Fibroblast of skin of right biceps (primary cell): ENCODE measurements at regions not wholly inside any gene's neighbourhood (a gene's known extent, or its start where the extent isn't known, plus 50 kb on each side); places are given as distances from the start of the nearest gene placed in this dataset.

Experiments
- DNase-seq: peaks from one replicate; pipeline ENCODE4 v3.0.0-alpha.2; 2013

DNA sequence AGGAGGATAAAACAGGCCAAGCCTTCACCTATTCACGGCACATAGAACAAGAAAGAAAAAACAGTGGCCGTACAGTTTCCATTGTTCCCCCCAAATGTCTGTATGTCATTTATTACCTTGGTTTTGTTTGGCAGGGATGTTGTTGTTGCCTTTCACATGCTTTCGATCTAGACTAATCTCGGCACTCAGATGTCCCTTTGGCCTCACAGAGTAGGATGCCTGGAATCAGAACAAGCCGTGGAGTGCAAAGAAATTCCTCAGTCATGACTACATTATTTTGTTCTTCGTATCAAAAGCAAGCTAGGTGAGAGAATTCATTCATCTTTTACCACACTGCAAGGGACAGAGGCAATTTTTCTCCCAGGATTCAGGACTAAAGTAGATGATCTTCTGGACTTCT lies 106.9 kb downstream of the SMIM20 start:
- DNase-seq, result peak; percentile 69

DNA sequence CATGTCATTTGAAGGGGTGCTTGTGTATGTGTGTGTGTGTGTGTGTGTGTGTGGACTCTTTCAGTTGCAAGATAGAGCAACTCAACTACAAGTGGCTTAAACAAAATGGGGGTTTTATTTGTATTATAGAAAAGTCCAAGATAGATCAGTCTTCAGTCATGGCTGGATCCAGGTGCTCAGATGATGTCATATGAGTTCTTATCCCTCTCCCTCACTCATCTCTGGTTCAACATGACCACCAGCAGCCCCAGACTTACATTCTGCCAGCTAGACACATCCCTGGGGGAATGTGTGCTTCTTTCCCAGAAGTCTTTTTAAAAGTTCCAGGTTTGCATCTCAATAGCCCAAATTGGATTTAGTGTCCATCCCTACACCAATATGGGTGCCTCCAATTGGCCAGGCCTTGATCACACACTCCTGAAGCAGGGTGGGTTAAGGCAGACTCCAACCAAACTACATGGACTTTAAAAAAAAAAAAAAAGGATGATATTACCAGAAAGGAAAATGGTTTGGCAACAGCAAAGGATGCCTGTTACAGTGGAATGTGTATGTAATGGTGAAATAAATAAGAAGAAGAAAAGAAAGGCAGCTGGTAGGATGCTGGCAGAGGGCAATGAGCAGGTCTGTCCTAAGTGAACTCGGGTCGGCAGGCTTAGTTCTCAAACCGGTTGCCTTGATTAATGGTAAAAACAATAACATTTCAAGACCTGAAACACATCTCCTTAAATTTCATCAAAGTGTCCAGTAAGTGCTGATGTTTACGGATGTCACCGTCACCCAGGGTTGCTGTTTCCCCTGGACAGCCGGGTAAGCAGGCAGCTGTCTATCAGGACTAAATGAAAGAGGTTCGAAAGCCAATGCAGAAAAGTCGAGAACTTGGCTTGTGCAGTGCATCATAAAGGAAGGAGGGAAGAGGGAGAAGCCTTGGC lies 107.7 kb downstream of the SMIM20 start:
- DNase-seq, result no peak

GRCh38 chr4:26022346-26023202 lies 108.6 kb downstream of the SMIM20 start:
- DNase-seq, result peak; percentile 47

DNA sequence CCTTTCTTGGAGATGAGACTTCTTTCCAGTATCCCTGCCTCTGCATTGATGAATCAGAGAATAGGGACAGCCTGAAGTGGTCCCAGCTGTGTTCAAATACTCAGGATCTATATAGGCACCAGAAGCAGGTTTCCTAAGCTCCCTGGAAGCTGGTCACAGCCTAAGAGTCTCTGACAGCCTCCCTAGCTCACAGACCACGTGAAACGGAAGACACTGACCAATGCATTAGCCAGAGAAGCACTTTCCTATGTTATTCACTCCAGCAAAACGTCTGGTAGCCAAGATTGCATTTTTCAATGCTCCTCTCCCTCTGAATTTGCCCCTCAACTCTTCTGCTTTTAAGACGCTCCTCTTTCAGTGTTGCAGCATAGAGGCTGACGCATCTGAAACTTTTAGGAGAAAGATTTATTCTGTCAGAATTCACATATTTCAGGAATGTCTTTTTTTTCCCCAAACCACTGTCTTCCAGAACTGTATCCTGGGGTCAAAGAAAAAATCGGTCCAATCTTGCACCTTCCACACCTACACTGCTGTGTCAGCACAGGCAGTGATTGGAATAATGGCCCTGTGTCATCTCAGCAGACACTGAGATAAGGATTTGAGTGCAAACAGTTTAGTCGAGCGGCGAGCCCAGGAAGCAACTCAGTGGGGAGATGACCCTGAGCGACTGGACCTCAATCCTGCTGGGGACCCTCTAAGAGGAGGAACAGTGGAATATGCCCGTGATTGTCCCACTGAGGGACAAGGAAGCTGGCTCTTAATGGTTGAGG lies 109.4 kb downstream of the SMIM20 start:
- DNase-seq, result peak; percentile 37

GRCh38 chr4:26024079-26024478 lies 110.1 kb downstream of the SMIM20 start:
- no peak for DNase-seq

- DNase-seq, result no peak
Observed at GRCh38 chr4:26028133-26028792, 114.2 kb downstream of the SMIM20 start.

GRCh38 chr4:26028793-26029567 lies 115.0 kb downstream of the SMIM20 start:
- DNase-seq, result peak; percentile 63

DNA sequence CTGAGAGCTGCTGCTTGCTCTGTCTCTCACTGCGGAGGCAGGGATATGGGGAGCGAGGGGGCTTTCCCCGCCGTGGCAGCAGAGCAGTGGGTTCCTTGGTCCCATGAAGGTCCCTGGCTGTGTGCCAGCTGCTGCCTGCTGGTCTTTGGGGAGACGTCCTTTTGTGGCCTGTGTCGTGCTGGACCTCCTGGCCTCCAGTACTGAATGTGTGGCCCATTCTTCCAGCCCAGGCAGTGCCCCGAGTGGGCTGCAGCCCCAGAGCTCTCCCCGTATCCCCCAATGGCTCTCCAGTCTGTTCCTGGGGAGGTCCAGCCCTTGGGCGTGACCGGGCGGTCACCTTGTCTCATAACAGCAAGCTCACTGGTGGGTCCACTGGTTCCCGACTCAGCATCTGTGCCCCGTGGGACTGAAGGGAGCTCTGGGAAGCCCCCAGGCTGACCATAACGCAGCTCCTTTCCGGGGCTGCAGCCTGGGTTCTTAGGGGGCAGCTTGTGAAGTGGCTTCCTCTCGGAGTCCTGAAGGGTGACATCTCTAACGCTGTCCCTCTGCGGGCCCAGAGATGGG lies 115.6 kb downstream of the SMIM20 start:
- DNase-seq, result no peak

DNA sequence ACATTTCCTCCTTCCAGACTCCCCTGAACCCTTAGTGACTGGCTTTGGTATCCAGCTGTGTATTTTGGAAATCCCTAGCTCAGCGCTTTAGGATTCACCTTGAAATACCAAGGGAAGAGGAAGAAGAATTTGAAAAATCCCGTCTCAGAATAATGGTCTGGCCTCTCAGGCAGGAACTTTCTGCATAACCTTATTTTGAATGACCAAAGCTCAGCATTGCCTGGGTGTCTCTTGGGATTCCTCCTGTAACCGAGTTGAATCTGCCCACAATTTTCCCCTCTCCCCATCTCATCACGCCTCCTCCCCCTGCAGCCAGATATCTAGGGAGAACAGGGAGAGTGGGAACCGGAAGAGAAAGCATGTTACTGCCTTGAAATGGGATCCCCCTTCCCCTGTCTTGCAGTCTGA lies 116.2 kb downstream of the SMIM20 start:
- DNase-seq, result no peak

DNA sequence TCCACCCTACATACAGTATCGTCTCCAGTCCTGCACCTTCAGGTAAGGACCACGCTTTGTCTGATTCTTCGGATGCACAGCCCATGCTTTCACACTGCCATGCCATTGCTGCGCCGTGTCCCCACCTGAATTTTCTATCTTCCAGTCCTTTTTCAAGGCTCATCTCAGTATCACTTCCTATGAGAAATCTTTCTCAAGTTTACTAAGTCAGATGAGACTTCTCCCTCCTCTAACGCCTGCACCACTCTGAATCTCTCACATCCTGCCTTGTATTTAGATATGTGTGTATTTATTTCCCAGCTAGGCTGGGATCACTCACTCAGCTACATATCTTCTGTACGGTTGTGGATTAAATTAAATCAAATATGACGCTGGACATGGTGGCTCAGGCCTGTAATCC lies 116.8 kb downstream of the SMIM20 start:
- DNase-seq, result no peak

- DNase-seq, result no peak
Observed at GRCh38 chr4:26031704-26032103, 117.7 kb downstream of the SMIM20 start.

GRCh38 chr4:26032142-26032541 lies 118.1 kb downstream of the SMIM20 start:
- peak; percentile 77 for DNase-seq

DNA sequence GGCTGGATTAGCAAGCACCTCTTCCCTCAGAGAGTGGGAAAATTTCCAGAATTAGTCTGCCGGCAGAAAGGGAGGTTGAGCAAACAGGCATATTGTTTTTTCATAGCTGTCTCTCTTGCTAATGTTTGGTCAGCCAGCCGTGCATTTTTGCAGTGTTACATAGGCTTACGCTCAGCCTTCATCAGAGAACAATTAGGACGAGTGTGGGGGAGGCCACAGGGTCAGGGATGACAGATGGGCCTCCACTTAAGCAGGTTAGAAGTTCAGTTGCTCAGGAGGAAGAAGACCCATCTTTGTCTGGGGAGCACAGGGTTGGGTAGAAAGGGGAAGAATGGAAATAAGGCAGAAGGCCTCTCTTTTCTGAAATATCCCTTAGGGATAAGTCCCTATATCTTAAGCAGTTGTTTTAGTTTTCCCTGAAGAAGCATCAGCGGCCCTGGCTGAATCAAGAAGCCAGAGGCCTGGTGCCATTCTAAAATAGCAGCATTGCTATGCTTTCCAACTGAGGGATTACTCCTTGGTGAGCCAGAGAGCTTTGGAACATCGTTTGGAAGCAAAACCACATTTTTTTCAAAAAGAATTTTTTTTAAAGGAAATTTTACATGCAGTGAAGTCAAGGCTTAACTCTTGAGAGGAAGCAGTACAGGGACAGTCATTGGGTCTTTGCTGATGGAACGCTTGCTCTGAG lies 118.8 kb downstream of the SMIM20 start:
- peak; percentile 86 for DNase-seq

DNA sequence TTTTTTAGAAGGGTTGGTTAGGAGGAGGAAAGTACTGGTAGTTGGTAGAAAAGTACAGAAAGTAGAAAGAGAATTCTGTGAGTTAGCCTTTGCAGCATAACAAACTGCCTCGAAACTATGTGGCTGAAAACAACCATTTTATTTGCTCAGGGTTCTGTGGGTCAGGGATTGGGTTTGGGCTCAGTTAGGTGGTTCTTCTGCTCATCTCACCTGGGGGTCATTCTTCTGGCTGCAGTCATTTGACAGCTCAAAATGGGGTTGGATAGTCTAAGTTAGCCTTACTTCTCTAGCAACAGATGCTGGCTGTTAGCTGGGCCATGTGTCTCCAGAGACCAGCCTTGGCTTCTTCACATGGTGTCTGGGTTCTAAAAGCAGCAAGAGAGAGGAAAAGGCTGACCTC lies 119.4 kb downstream of the SMIM20 start:
- no peak for DNase-seq

- no peak for DNase-seq
Observed at GRCh38 chr4:26034849-26035248, 120.8 kb downstream of the SMIM20 start.

GRCh38 chr4:26035921-26036320 lies 121.9 kb downstream of the SMIM20 start:
- no peak for DNase-seq

DNA sequence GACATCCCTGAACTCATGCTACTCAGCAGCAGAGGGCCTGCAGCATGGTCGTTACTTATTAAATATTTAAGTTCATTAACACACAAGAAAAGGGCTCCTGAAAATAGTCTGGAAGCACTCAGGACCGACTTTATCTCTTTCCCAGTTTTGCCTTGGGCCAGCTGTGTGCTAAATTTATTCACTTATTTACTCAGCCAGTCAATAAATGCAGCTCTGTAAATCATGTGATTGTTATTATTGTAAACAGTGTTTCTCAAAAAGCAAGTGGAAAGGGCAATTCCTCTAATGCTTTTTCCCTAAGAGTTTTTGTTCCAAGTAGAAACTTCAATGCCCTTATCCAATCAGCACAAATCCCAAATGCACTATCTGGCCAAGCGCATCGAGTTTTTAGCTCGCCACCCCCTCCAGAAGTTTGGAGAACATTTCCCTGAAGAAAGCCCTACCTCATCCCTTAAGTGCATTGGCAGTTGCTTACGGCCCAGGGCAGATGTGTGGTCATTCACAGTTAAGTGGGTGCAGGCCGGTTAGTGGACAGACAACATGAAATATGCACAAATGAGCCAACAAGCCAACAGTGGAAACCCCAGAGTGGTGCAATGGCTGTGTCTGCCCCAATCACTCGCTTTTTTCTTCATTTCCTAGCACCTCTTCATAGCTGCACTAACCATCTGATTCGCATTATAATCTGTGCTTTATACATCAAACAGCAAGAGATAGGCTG lies 125.8 kb downstream of the SMIM20 start:
- no peak for DNase-seq

- DNase-seq, result no peak
Observed at GRCh38 chr4:26044524-26044923, 130.5 kb downstream of the SMIM20 start.

GRCh38 chr4:26044983-26045382 lies 131.0 kb downstream of the SMIM20 start:
- no peak for DNase-seq

- no peak for DNase-seq
Observed at GRCh38 chr4:26047795-26048194, 133.8 kb downstream of the SMIM20 start.
